Neural progenitor cell (in vitro differentiated cells): ENCODE measurements at regions not wholly inside any gene's neighbourhood (a gene's known extent, or its start where the extent isn't known, plus 50 kb on each side); places are given as distances from the start of the nearest gene placed in this dataset.

Experiments
- EZH2 ChIP-seq: fragments of 200-600 bp; sonication (generic); IDR thresholded peaks from 2 replicates; pipeline ENCODE4 v1.6.1; 2017; ENCODE audit warnings: antibody characterized with exemption, mild to moderate bottlenecking, moderate library complexity
- TF ChIP-seq, protein P1 (sequence below): fragments of 200-600 bp; sonication (generic); IDR thresholded peaks from 2 replicates; pipeline ENCODE4 v1.5.1; 2017; ENCODE audit warnings: antibody characterized with exemption, mild to moderate bottlenecking

GRCh38 chr2:193841384-193842150, 1646.8 kb upstream of the TMEFF2 start:
- TF ChIP-seq, protein P1, sequence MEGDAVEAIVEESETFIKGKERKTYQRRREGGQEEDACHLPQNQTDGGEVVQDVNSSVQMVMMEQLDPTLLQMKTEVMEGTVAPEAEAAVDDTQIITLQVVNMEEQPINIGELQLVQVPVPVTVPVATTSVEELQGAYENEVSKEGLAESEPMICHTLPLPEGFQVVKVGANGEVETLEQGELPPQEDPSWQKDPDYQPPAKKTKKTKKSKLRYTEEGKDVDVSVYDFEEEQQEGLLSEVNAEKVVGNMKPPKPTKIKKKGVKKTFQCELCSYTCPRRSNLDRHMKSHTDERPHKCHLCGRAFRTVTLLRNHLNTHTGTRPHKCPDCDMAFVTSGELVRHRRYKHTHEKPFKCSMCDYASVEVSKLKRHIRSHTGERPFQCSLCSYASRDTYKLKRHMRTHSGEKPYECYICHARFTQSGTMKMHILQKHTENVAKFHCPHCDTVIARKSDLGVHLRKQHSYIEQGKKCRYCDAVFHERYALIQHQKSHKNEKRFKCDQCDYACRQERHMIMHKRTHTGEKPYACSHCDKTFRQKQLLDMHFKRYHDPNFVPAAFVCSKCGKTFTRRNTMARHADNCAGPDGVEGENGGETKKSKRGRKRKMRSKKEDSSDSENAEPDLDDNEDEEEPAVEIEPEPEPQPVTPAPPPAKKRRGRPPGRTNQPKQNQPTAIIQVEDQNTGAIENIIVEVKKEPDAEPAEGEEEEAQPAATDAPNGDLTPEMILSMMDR: no peak
- TF ChIP-seq EZH2: no peak
